ENCODE measurements at regions not wholly inside any gene's neighbourhood (a gene's known extent, or its start where the extent isn't known, plus 50 kb on each side); places are given as distances from the start of the nearest gene placed in this dataset.

GRCh38 chr2:60163691-60164090 lies 389.8 kb downstream of the BCL11A start:
- 37 to 39% methylated on average over 7 of the region's 7 CpGs for WGBS, 2 experiments (ENCODE audit: low coverage in 1 of 2, low lambda C conversion rate in 2 of 2, missing lambda C conversion rate in 2 of 2)
- Histone ChIP-seq H3K79me2 (ENCODE audit: insufficient read depth) (no peaks in the 10 kb centered on the region), H3F3A (ENCODE audit: insufficient read depth) (no peaks in the 10 kb centered on the region), H3K36me3 (ENCODE audit: low read depth) (no peaks in the 10 kb centered on the region), H3K9ac (no peak overlapping the region), H3K4me3 (no peak overlapping the region), H4K20me1 (ENCODE audit: insufficient read depth) (no peaks in the 10 kb centered on the region), H3K27ac (no peak overlapping the region), H3K27me3 (replicated peaks; ENCODE audit: insufficient read depth) (no peaks in the 10 kb centered on the region), H3K9me3 (ENCODE audit: low read depth) (no peaks in the 10 kb centered on the region), H3K4me2 (ENCODE audit: unreplicated experiment) (no peak overlapping the region), H3K9me2 (ENCODE audit: insufficient read depth) (no peaks in the 10 kb centered on the region), H2AFZ (no peak overlapping the region), H3K4me1 (ENCODE audit: insufficient read depth) (no peaks in the 10 kb centered on the region)
- TF ChIP-seq EZH2phosphoT487 (IDR thresholded peaks at IDR 0.05; ENCODE audit: insufficient read depth, low read depth) = no peak
- TF ChIP-seq EZH2 (IDR thresholded peaks at IDR 0.05; ENCODE audit: insufficient read depth, poor library complexity, severe bottlenecking) = no peak
- in situ Hi-C loops (cut with MboI) = no loop called here
- no peak for DNase-seq

GRCh38 chr2:60159519-60159918 lies 393.9 kb downstream of the BCL11A start:
- TF ChIP-seq EZH2 (IDR thresholded peaks at IDR 0.05; ENCODE audit: insufficient read depth, poor library complexity, severe bottlenecking) (no peak), EZH2phosphoT487 (IDR thresholded peaks at IDR 0.05; ENCODE audit: insufficient read depth, low read depth) (no peak)
- Histone ChIP-seq H3K79me2 (ENCODE audit: insufficient read depth) (no peaks in the 10 kb centered on the region), H3K4me2 (ENCODE audit: unreplicated experiment) (no peak overlapping the region), H3K36me3 (ENCODE audit: low read depth) (no peaks in the 10 kb centered on the region), H3K4me1 (ENCODE audit: insufficient read depth) (no peaks in the 10 kb centered on the region), H3F3A (ENCODE audit: insufficient read depth) (no peaks in the 10 kb centered on the region), H3K9me3 (ENCODE audit: low read depth) (no peaks in the 10 kb centered on the region), H3K4me3 (no peak overlapping the region), H3K9me2 (ENCODE audit: insufficient read depth) (no peaks in the 10 kb centered on the region), H3K9ac (no peak overlapping the region), H2AFZ (no peak overlapping the region), H4K20me1 (ENCODE audit: insufficient read depth) (no peaks in the 10 kb centered on the region), H3K27ac (no peak overlapping the region), H3K27me3 (replicated peaks; ENCODE audit: insufficient read depth) (no peaks in the 10 kb centered on the region)
- in situ Hi-C loops (cut with MboI) = no loop called here
- WGBS, 2 experiments (ENCODE audit: low coverage in 1 of 2, low lambda C conversion rate in 2 of 2, missing lambda C conversion rate in 2 of 2) = 14 to 19% methylated on average over 2 of the region's 2 CpGs
- DNase-seq = no peak

- Histone ChIP-seq H3K4me3 (no peak overlapping the region), H3K9ac (no peak overlapping the region), H3F3A (ENCODE audit: insufficient read depth) (no peaks in the 10 kb centered on the region), H3K36me3 (ENCODE audit: low read depth) (no peaks in the 10 kb centered on the region), H4K20me1 (ENCODE audit: insufficient read depth) (no peaks in the 10 kb centered on the region), H3K9me3 (ENCODE audit: low read depth) (no peaks in the 10 kb centered on the region), H3K79me2 (ENCODE audit: insufficient read depth) (no peaks in the 10 kb centered on the region), H3K4me2 (ENCODE audit: unreplicated experiment) (no peak overlapping the region), H3K27me3 (replicated peaks; ENCODE audit: insufficient read depth) (no peaks in the 10 kb centered on the region), H2AFZ (no peak overlapping the region), H3K27ac (no peak overlapping the region), H3K4me1 (ENCODE audit: insufficient read depth) (no peaks in the 10 kb centered on the region), H3K9me2 (ENCODE audit: insufficient read depth) (no peaks in the 10 kb centered on the region)
- in situ Hi-C loops (cut with MboI) = no loop called here
- 52 to 54% methylated on average over 1 of the region's 1 CpG for WGBS, 2 experiments (ENCODE audit: low coverage in 1 of 2, low lambda C conversion rate in 2 of 2, missing lambda C conversion rate in 2 of 2)
- no peak for TF ChIP-seq EZH2phosphoT487 (IDR thresholded peaks at IDR 0.05; ENCODE audit: insufficient read depth, low read depth)
- TF ChIP-seq EZH2 (IDR thresholded peaks at IDR 0.05; ENCODE audit: insufficient read depth, poor library complexity, severe bottlenecking) = no peak
- DNase-seq = no peak
These were observed 395.2 kb downstream of the BCL11A start for GRCh38 chr2:60158262-60158661.

GRCh38 chr2:60157283-60157682 lies 396.2 kb downstream of the BCL11A start:
- Histone ChIP-seq H3K36me3 (ENCODE audit: low read depth) (no peaks in the 10 kb centered on the region), H3K79me2 (ENCODE audit: insufficient read depth) (no peaks in the 10 kb centered on the region), H2AFZ (no peak overlapping the region), H3K4me1 (ENCODE audit: insufficient read depth) (no peaks in the 10 kb centered on the region), H3K9me3 (ENCODE audit: low read depth) (no peaks in the 10 kb centered on the region), H3K4me3 (no peak overlapping the region), H3K9ac (no peak overlapping the region), H3K4me2 (ENCODE audit: unreplicated experiment) (no peak overlapping the region), H3K27me3 (replicated peaks; ENCODE audit: insufficient read depth) (no peaks in the 10 kb centered on the region), H3K9me2 (ENCODE audit: insufficient read depth) (no peaks in the 10 kb centered on the region), H3F3A (ENCODE audit: insufficient read depth) (no peaks in the 10 kb centered on the region), H4K20me1 (ENCODE audit: insufficient read depth) (no peaks in the 10 kb centered on the region), H3K27ac (no peak overlapping the region)
- WGBS, 2 experiments (ENCODE audit: low coverage in 1 of 2, low lambda C conversion rate in 2 of 2, missing lambda C conversion rate in 2 of 2) = 46 to 50% methylated on average over 1 of the region's 1 CpG
- TF ChIP-seq EZH2phosphoT487 (IDR thresholded peaks at IDR 0.05; ENCODE audit: insufficient read depth, low read depth) (no peak), EZH2 (IDR thresholded peaks at IDR 0.05; ENCODE audit: insufficient read depth, poor library complexity, severe bottlenecking) (no peak)
- in situ Hi-C loops (cut with MboI) = no loop called here
- DNase-seq = no peak

GRCh38 chr2:60154142-60154541 lies 399.3 kb downstream of the BCL11A start:
- H3K27ac ChIP-seq = no peak overlapping the region
- in situ Hi-C loops (cut with MboI) = no loop called here
- H3K27me3 ChIP-seq (replicated peaks; ENCODE audit: insufficient read depth) = no peaks in the 10 kb centered on the region
- H3K4me3 ChIP-seq = no peak overlapping the region
- no peaks in the 10 kb centered on the region for H3K36me3 ChIP-seq (ENCODE audit: low read depth)
- WGBS, 2 experiments (ENCODE audit: low coverage in 1 of 2, low lambda C conversion rate in 2 of 2, missing lambda C conversion rate in 2 of 2) = 20 to 26% methylated on average over 2 of the region's 2 CpGs
- no peak overlapping the region for H3K4me2 ChIP-seq (ENCODE audit: unreplicated experiment)
- no peaks in the 10 kb centered on the region for H3K79me2 ChIP-seq (ENCODE audit: insufficient read depth)
- H3K9me2 ChIP-seq (ENCODE audit: insufficient read depth) = no peaks in the 10 kb centered on the region
- H2AFZ ChIP-seq = no peak overlapping the region
- DNase-seq = no peak
- TF ChIP-seq EZH2 (IDR thresholded peaks at IDR 0.05; ENCODE audit: insufficient read depth, poor library complexity, severe bottlenecking) = no peak
- no peak for TF ChIP-seq EZH2phosphoT487 (IDR thresholded peaks at IDR 0.05; ENCODE audit: insufficient read depth, low read depth)
- H3F3A ChIP-seq (ENCODE audit: insufficient read depth) = no peaks in the 10 kb centered on the region
- no peak overlapping the region for H3K9ac ChIP-seq
- H3K9me3 ChIP-seq (ENCODE audit: low read depth) = no peaks in the 10 kb centered on the region
- H4K20me1 ChIP-seq (ENCODE audit: insufficient read depth) = no peaks in the 10 kb centered on the region
- H3K4me1 ChIP-seq (ENCODE audit: insufficient read depth) = no peaks in the 10 kb centered on the region

Data from GM23248 (cell line).